SK-N-SH (cell line): ENCODE measurements at regions not wholly inside any gene's neighbourhood (a gene's known extent, or its start where the extent isn't known, plus 50 kb on each side); places are given as distances from the start of the nearest gene placed in this dataset.

Source experiments
- CTCF ChIA-PET: fragments of 300-600, 350-600 bp; formaldehyde crosslinking; extraction: SDS; loops from one replicate; lab custom pipeline; 2021; lab: Yijun Ruan, JAX
- POLR2A ChIA-PET: fragments of 350-600 bp; sonication (Branson Sonifier 250); formaldehyde crosslinking; extraction: SDS; loops from one replicate; lab custom pipeline; 2020; ENCODE audit warnings: antibody characterized with exemption, inconsistent platforms; lab: Yijun Ruan, JAX
- DNase-seq: peaks from one replicate; pipeline ENCODE4 v3.0.0; 2012
- H2AFZ ChIP-seq: fragments of 200-600 bp; sonication (generic); 2 replicates; pipeline ENCODE4 v1.8.1; 2016; ENCODE audit warnings: antibody characterized with exemption, mild to moderate bottlenecking, low read depth
- H3F3A ChIP-seq: fragments of 200-600 bp; sonication (generic); replicated peaks from 2 replicates; pipeline ENCODE3; 2016; ENCODE audit warnings: antibody characterized with exemption, mild to moderate bottlenecking; ENCODE audit not compliant: insufficient read depth
- H3K27ac ChIP-seq, 2 experiments: fragments of 200-500 bp in 1 of 2; fragments of 200-600 bp in 1 of 2; sonication (Bioruptor generic) in 1 of 2; sonication (generic), shearing (Covaris generic) in 1 of 2; 2 replicates each; pipeline versions ENCODE4 v1.5.1 to v1.6.1; 2014 to 2016; ENCODE audit warnings: low read depth in 2 of 2, inconsistent platforms in 1 of 2, low read length in 1 of 2, mild to moderate bottlenecking in 1 of 2, mixed read lengths in 1 of 2
- H3K27me3 ChIP-seq: fragments of 200-600 bp; sonication (generic), shearing (Covaris generic); 2 replicates; pipeline ENCODE4 v1.6.1; 2016; ENCODE audit warnings: mixed run types; ENCODE audit not compliant: insufficient read depth
- H3K36me3 ChIP-seq, 2 experiments: fragments of 200-500 bp in 1 of 2; fragments of 200-600 bp in 1 of 2; sonication (Bioruptor generic) in 1 of 2; sonication (generic) in 1 of 2; replicated peaks in 1 of 2; 2 replicates each; pipeline versions ENCODE3 to v1.5.1; 2014 to 2016; ENCODE audit warnings: low read length in 1 of 2, mild to moderate bottlenecking in 1 of 2; ENCODE audit not compliant: insufficient read depth in 2 of 2, control insufficient read depth in 1 of 2
- H3K4me1 ChIP-seq, 2 experiments: fragments of 200-500 bp in 1 of 2; fragments of 200-600 bp in 1 of 2; sonication (Bioruptor generic) in 1 of 2; sonication (generic), shearing (Covaris generic) in 1 of 2; 2 replicates each; pipeline versions ENCODE4 v1.5.1 to v1.6.1; 2014 to 2016; ENCODE audit warnings: low read depth in 1 of 2, low read length in 1 of 2, mixed run types in 1 of 2; ENCODE audit not compliant: insufficient read depth in 2 of 2, control insufficient read depth in 1 of 2
- H3K4me2 ChIP-seq: fragments of 200-600 bp; sonication (generic), shearing (Covaris generic); 2 replicates; pipeline ENCODE4 v1.6.1; 2017; ENCODE audit warnings: mixed run types
- H3K4me3 ChIP-seq, 2 experiments: fragments of 200-500 bp in 1 of 2; fragments of 200-600 bp in 1 of 2; sonication (Bioruptor generic) in 1 of 2; sonication (generic), shearing (Covaris generic) in 1 of 2; 2 replicates each; pipeline versions ENCODE4 v1.5.1 to v1.8.1; 2014 to 2016; ENCODE audit warnings: low read depth in 2 of 2, inconsistent platforms in 1 of 2, low read length in 1 of 2, mild to moderate bottlenecking in 1 of 2, mixed read lengths in 1 of 2, moderate library complexity in 1 of 2
- H3K79me2 ChIP-seq: fragments of 200-600 bp; sonication (generic); 2 replicates; pipeline ENCODE4 v1.8.1; 2017; ENCODE audit warnings: mild to moderate bottlenecking; ENCODE audit not compliant: insufficient read depth
- H3K9ac ChIP-seq: fragments of 200-600 bp; sonication (generic); 2 replicates; pipeline ENCODE4 v1.6.1; 2017; ENCODE audit warnings: mixed run types
- H3K9me2 ChIP-seq: fragments of 200-600 bp; sonication (generic); 2 replicates; pipeline ENCODE4 v1.6.1; 2017; ENCODE audit warnings: mixed run types
- H3K9me3 ChIP-seq: fragments of 200-600 bp; sonication (generic); 2 replicates; pipeline ENCODE4 v1.6.1; 2017; ENCODE audit warnings: mixed run types, mild to moderate bottlenecking, moderate library complexity
- H4K20me1 ChIP-seq: fragments of 200-600 bp; sonication (generic); 2 replicates; pipeline ENCODE4 v1.6.1; 2017; ENCODE audit warnings: mild to moderate bottlenecking, mixed run types; ENCODE audit not compliant: insufficient read depth
- CTCF ChIP-seq: fragments of 200-600 bp; sonication (generic); IDR thresholded peaks from 2 replicates; pipeline ENCODE4 v1.6.1; 2017; ENCODE audit warnings: antibody characterized with exemption, mild to moderate bottlenecking, moderate library complexity
- EP300 ChIP-seq, 2 experiments: IDR thresholded peaks; 2 replicates each; pipeline versions ENCODE4 v1.4.0 to v1.6.1; 2012; ENCODE audit warnings: borderline replicate concordance in 1 of 2, low read depth in 1 of 2, low read length in 1 of 2
- GATA2 ChIP-seq: sonication (generic); formaldehyde crosslinking; IDR thresholded peaks from 2 replicates; pipeline ENCODE4 v1.5.0; 2020; ENCODE audit warnings: mild to moderate bottlenecking, missing genetic modification reagents
- NFIC ChIP-seq: IDR thresholded peaks from 2 replicates; pipeline ENCODE4 v1.4.0; 2012; ENCODE audit warnings: borderline replicate concordance
- RAD21 ChIP-seq: IDR thresholded peaks from 2 replicates; pipeline ENCODE4 v1.6.1; 2012; ENCODE audit warnings: mild to moderate bottlenecking, low read length
- SMC3 ChIP-seq: IDR thresholded peaks from 2 replicates; pipeline ENCODE4 v1.6.1; 2012; ENCODE audit warnings: low read depth, low read length, improper control_type of control experiment
- WGBS: methylation state at CpG from one replicate; pipeline ENCODE4 v1.1.6; 2017; ENCODE audit warnings: low lambda C conversion rate; 5-methylcytosine and 5-hydroxymethylcytosine counted together
- TF ChIP-seq, protein P1 (sequence below): IDR thresholded peaks from 2 replicates; pipeline ENCODE4 v1.4.0; 2012; ENCODE audit warnings: low read depth, borderline replicate concordance

GRCh38 chr1:79259390-79260336, 253.1 kb upstream of the ADGRL4 start:
- no peaks in the 10 kb centered on the region for H4K20me1 ChIP-seq
- no peaks in the 10 kb centered on the region for H3K79me2 ChIP-seq
- H3K9me2 ChIP-seq: no peaks in the 10 kb centered on the region
- no peak overlapping the region for H3K4me2 ChIP-seq
- peak; percentile 77 for TF ChIP-seq CTCF
- peak; percentile 86 for TF ChIP-seq RAD21
- TF ChIP-seq SMC3: peak; percentile 52
- TF ChIP-seq, protein P1, sequence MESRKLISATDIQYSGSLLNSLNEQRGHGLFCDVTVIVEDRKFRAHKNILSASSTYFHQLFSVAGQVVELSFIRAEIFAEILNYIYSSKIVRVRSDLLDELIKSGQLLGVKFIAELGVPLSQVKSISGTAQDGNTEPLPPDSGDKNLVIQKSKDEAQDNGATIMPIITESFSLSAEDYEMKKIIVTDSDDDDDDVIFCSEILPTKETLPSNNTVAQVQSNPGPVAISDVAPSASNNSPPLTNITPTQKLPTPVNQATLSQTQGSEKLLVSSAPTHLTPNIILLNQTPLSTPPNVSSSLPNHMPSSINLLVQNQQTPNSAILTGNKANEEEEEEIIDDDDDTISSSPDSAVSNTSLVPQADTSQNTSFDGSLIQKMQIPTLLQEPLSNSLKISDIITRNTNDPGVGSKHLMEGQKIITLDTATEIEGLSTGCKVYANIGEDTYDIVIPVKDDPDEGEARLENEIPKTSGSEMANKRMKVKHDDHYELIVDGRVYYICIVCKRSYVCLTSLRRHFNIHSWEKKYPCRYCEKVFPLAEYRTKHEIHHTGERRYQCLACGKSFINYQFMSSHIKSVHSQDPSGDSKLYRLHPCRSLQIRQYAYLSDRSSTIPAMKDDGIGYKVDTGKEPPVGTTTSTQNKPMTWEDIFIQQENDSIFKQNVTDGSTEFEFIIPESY: no peak
- DNase-seq: peak; percentile 58
- H3K9me3 ChIP-seq: no peaks in the 10 kb centered on the region
- no peaks in the 10 kb centered on the region for H3K27me3 ChIP-seq
- no peaks in the 10 kb centered on the region for H3F3A ChIP-seq
- H3K4me3 ChIP-seq: no peak overlapping the region
- H3K9ac ChIP-seq: no peak overlapping the region
- H3K4me1 ChIP-seq: peaks cover 0 to 17% of the 10 kb centered on the region in 2 experiments; a peak in 2 of 4 replicates
- no peaks in the 10 kb centered on the region for H3K36me3 ChIP-seq
- 46% methylated on average over 5 of the region's 5 CpGs for WGBS
- H3K27ac ChIP-seq: peak overlapping the region in 1 of 2 experiments; percentile 29; a peak in 1 of 4 replicates
- H2AFZ ChIP-seq: peak overlapping the region; percentile 45
- CTCF ChIA-PET: interaction anchor here (0.6 to 1.7 kb wide), 9 partner anchors 10 to 954 kb away, joined by 3 to 4 read pairs (median 3); no protein-coding TSS in a partner anchor
- POLR2A ChIA-PET: no interaction called here

- no peak overlapping the region for H3K4me3 ChIP-seq
- 78% methylated on average over 2 of the region's 2 CpGs for WGBS
- CTCF ChIA-PET: interaction anchor here (1.0 kb wide), 1 partner anchor 13 kb away, joined by 3 read pairs; no protein-coding TSS in a partner anchor
- no peaks in the 10 kb centered on the region for H3K79me2 ChIP-seq
- no peaks in the 10 kb centered on the region for H4K20me1 ChIP-seq
- no peak overlapping the region for H3K9ac ChIP-seq
- H3K4me2 ChIP-seq: no peak overlapping the region
- TF ChIP-seq GATA2 (CRISPR knock-in tag): no peak
- TF ChIP-seq EP300 (IDR thresholded peaks at IDR 0.05; ENCODE audit: borderline replicate concordance in 1 of 2, low read depth in 1 of 2, low read length in 1 of 2): no peak
- no peak for TF ChIP-seq SMC3
- TF ChIP-seq NFIC: no peak
- H2AFZ ChIP-seq: no peak overlapping the region
- peaks cover 0 to 4% of the 10 kb centered on the region in 2 experiments; a peak in 2 of 4 replicates for H3K4me1 ChIP-seq
- H3K9me2 ChIP-seq: 0 out of 2 replicates have a peak, but pooled peaks cover 3% of the 10 kb centered on the region
- DNase-seq: no peak
- H3K27ac ChIP-seq: no peak overlapping the region
- no peaks in the 10 kb centered on the region for H3K27me3 ChIP-seq
- H3F3A ChIP-seq: no peaks in the 10 kb centered on the region
- H3K9me3 ChIP-seq: no peaks in the 10 kb centered on the region
- H3K36me3 ChIP-seq: no peaks in the 10 kb centered on the region
- POLR2A ChIA-PET: no interaction called here
Observed at GRCh38 chr1:79255421-79255820, 248.9 kb upstream of the ADGRL4 start.
